ENCODE measurements at regions not wholly inside any gene's neighbourhood (a gene's known extent, or its start where the extent isn't known, plus 50 kb on each side); places are given as distances from the start of the nearest gene placed in this dataset.

DNA sequence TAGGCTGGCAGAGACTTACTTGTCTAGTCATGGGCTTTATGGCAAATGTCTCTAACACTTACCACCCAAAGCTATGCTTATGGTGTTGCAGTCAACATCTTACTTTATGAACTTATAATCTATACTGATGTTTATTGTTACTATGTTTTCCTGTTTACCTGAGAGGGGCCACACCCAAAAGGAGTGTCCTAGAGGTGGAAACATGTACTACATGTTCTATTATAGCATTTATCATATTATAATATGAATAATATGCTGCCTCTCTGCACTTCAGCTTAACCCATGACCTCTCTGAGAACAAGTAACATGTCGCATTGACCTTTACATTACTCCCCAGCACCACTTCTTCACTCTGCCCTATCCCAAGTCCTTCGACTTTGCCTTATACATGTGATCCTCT lies 501.8 kb downstream of the ETNK1 start:
- no peaks in the 10 kb centered on the region for H3K79me1 ChIP-seq (ENCODE audit: insufficient read depth, low read depth, low read length, poor library complexity, severe bottlenecking)
- no peak overlapping the region for H3K23ac ChIP-seq (ENCODE audit: insufficient read length, low read depth, low read length)
- Mint-ChIP-seq H3K4me1 (peaks cover 29 to 31% of the 10 kb centered on the region in 2 experiments), H3K9me3 (no peaks in the 10 kb centered on the region), H3K4me3 (no peak overlapping the region), H3K27me3 (ENCODE audit: low read depth) (no peaks in the 10 kb centered on the region), H3K36me3 (ENCODE audit: insufficient read depth in 1 of 3, low read depth in 3 of 3) (no peaks in the 10 kb centered on the region), H3K27ac (no peak overlapping the region)
- H2BK120ac ChIP-seq (ENCODE audit: low read depth, low read length, poor library complexity, severe bottlenecking), result no peak overlapping the region
- TF ChIP-seq, protein P1, sequence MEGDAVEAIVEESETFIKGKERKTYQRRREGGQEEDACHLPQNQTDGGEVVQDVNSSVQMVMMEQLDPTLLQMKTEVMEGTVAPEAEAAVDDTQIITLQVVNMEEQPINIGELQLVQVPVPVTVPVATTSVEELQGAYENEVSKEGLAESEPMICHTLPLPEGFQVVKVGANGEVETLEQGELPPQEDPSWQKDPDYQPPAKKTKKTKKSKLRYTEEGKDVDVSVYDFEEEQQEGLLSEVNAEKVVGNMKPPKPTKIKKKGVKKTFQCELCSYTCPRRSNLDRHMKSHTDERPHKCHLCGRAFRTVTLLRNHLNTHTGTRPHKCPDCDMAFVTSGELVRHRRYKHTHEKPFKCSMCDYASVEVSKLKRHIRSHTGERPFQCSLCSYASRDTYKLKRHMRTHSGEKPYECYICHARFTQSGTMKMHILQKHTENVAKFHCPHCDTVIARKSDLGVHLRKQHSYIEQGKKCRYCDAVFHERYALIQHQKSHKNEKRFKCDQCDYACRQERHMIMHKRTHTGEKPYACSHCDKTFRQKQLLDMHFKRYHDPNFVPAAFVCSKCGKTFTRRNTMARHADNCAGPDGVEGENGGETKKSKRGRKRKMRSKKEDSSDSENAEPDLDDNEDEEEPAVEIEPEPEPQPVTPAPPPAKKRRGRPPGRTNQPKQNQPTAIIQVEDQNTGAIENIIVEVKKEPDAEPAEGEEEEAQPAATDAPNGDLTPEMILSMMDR (conservative IDR thresholded peaks at IDR 0.05), result peak; percentile 6; the same call in 1 of the 3 replicates
- H3K79me2 ChIP-seq (ENCODE audit: insufficient read depth, low read length), result no peaks in the 10 kb centered on the region
- no peak overlapping the region for H3T11ph ChIP-seq (ENCODE audit: low read length)
- H2BK12ac ChIP-seq (ENCODE audit: insufficient read length, low read depth, low read length), result no peak overlapping the region
- no peak overlapping the region for H3K4ac ChIP-seq (ENCODE audit: low read depth, low read length)
- no peak overlapping the region for H4K5ac ChIP-seq (ENCODE audit: insufficient read length, low read depth, low read length)
- WGBS (ENCODE audit: extremely low coverage, insufficient read length, low lambda C conversion rate), result no CpG with 5 or more reads among the region's 2 CpGs
- no peak overlapping the region for H4K8ac ChIP-seq (replicated peaks; ENCODE audit: insufficient read length, low read depth, low read length)
- H2BK15ac ChIP-seq (ENCODE audit: low read depth, low read length), result no peak overlapping the region
- no peak overlapping the region for H3K18ac ChIP-seq (ENCODE audit: insufficient read length, low read depth, low read length)
- H3K14ac ChIP-seq (ENCODE audit: insufficient read depth, low read length), result no peak overlapping the region
- H3K9me3 ChIP-seq (ENCODE audit: control insufficient read depth, low read depth, low read length), result no peaks in the 10 kb centered on the region
- H3K9ac ChIP-seq (ENCODE audit: extremely low read depth, insufficient read length, low read length), result no peak overlapping the region
- no peak overlapping the region for H3K27ac ChIP-seq (ENCODE audit: insufficient read length, low read depth, low read length)
- no peaks in the 10 kb centered on the region for H3K23me2 ChIP-seq (ENCODE audit: insufficient read length, low read depth, low read length, poor library complexity, severe bottlenecking)
- H2AK5ac ChIP-seq (ENCODE audit: insufficient read length, low read length), result no peak overlapping the region
- no peak overlapping the region for H3K56ac ChIP-seq (ENCODE audit: insufficient read length, low read depth, low read length)
- H4K91ac ChIP-seq (ENCODE audit: insufficient read length, low read depth, low read length), result no peak overlapping the region
- H3K27me3 ChIP-seq (ENCODE audit: insufficient read depth, low read length), result no peaks in the 10 kb centered on the region
- no peak overlapping the region for H3K4me2 ChIP-seq (ENCODE audit: insufficient read depth, insufficient read length, low read length)
- no peak overlapping the region for H2BK5ac ChIP-seq (ENCODE audit: insufficient read length, low read length)
- DNase-seq, result no peak
- H4K20me1 ChIP-seq (ENCODE audit: control insufficient read depth, insufficient read depth, insufficient read length), result no peaks in the 10 kb centered on the region
- no peaks in the 10 kb centered on the region; the same call in 1 of the 2 replicates for H3K4me1 ChIP-seq (ENCODE audit: insufficient read depth, low read length)
- no peak overlapping the region for H2AFZ ChIP-seq (ENCODE audit: low read length)
- no peak overlapping the region for H2BK20ac ChIP-seq (ENCODE audit: low read depth, low read length, poor library complexity, severe bottlenecking)
